ENCODE measurements at regions not wholly inside any gene's neighbourhood (a gene's known extent, or its start where the extent isn't known, plus 50 kb on each side); places are given as distances from the start of the nearest gene placed in this dataset.

DNA sequence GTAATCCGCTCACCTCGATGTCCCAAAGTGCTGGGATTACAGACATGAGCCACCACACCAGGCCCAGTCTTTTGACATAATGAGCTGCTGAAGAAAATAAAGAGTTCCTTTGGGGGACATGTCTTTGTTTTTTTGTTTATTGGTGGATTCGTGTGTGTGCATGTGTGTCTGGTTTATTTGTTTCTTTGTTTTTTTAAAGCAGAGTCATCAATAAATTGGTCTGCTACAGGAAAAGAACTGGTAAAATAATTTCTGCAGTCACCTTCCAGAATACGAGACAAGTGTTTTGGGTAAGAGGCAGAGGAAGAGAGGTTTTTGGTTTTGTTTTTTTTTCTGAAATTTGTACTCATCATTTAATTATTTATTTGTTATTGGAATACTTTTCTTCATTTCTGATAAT, 51.5 kb upstream of the PPP3CA start:
- TF ChIP-seq, protein P1, sequence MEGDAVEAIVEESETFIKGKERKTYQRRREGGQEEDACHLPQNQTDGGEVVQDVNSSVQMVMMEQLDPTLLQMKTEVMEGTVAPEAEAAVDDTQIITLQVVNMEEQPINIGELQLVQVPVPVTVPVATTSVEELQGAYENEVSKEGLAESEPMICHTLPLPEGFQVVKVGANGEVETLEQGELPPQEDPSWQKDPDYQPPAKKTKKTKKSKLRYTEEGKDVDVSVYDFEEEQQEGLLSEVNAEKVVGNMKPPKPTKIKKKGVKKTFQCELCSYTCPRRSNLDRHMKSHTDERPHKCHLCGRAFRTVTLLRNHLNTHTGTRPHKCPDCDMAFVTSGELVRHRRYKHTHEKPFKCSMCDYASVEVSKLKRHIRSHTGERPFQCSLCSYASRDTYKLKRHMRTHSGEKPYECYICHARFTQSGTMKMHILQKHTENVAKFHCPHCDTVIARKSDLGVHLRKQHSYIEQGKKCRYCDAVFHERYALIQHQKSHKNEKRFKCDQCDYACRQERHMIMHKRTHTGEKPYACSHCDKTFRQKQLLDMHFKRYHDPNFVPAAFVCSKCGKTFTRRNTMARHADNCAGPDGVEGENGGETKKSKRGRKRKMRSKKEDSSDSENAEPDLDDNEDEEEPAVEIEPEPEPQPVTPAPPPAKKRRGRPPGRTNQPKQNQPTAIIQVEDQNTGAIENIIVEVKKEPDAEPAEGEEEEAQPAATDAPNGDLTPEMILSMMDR (IDR thresholded peaks at IDR 0.05; ENCODE audit: low read depth, low read length): no peak
- TF ChIP-seq EZH2phosphoT487 (IDR thresholded peaks at IDR 0.05; ENCODE audit: low read depth): no peak

Data from OCI-LY3 (cell line).